HepG2 (cell line): ENCODE measurements at regions not wholly inside any gene's neighbourhood (a gene's known extent, or its start where the extent isn't known, plus 50 kb on each side); places are given as distances from the start of the nearest gene placed in this dataset.
A peak's percentile ranks its signal among the peaks of the same experiment; 100 is the strongest.

Experiments
- CEBPG ChIP-seq: IDR thresholded peaks from 2 replicates; pipeline ENCODE4 v1.6.1; 2016
- GABPA ChIP-seq, 2 experiments: IDR thresholded peaks; 2 replicates each; pipeline ENCODE4 v1.6.1; 2011 to 2016; ENCODE audit warnings: low read depth in 2 of 2, low read length in 1 of 2, missing biosample characterization in 1 of 2, missing genetic modification characterization in 1 of 2
- GFI1 ChIP-seq: sonication (generic); formaldehyde crosslinking; IDR thresholded peaks from 2 replicates; pipeline ENCODE4 v1.5.0; 2020; ENCODE audit warnings: missing genetic modification reagents, mild to moderate bottlenecking, borderline replicate concordance
- HMG20B ChIP-seq: conservative IDR thresholded peaks from 2 replicates; pipeline ENCODE4 v1.6.1; 2016; ENCODE audit warnings: missing genetic modification reagents, missing compliant biosample characterization
- KDM1A ChIP-seq: IDR thresholded peaks from 2 replicates; pipeline ENCODE4 v1.6.1; 2016; ENCODE audit warnings: missing compliant biosample characterization
- KDM5A ChIP-seq: fragments of 200-600 bp; sonication (generic); IDR thresholded peaks from 2 replicates; pipeline ENCODE4 v1.7.0; 2018; ENCODE audit warnings: antibody characterized with exemption, mild to moderate bottlenecking, low read length, borderline replicate concordance
- NCOA5 ChIP-seq: sonication (generic); formaldehyde crosslinking; IDR thresholded peaks from 2 replicates; pipeline ENCODE4 v1.4.0; 2020; ENCODE audit warnings: missing genetic modification reagents
- NFATC3 ChIP-seq: sonication (generic); formaldehyde crosslinking; IDR thresholded peaks from 2 replicates; pipeline ENCODE4 v1.5.1; 2020; ENCODE audit warnings: mild to moderate bottlenecking, missing genetic modification reagents
- RFX5 ChIP-seq: IDR thresholded peaks from 2 replicates; pipeline ENCODE4 v1.6.1; 2011; ENCODE audit warnings: low read depth, low read length, improper control_type of control experiment
- SMC3 ChIP-seq: IDR thresholded peaks from 2 replicates; pipeline ENCODE4 v1.6.1; 2011; ENCODE audit warnings: low read length, improper control_type of control experiment
- SNRNP70 ChIP-seq: fragments of 200-400 bp; formaldehyde crosslinking; IDR thresholded peaks from 2 replicates; pipeline ENCODE4 v1.6.1; 2017; ENCODE audit warnings: mild to moderate bottlenecking, low read depth, low read length, moderate library complexity
- SP140L ChIP-seq: sonication (generic); formaldehyde crosslinking; IDR thresholded peaks from 2 replicates; pipeline ENCODE4 v1.4.0; 2020; ENCODE audit warnings: missing genetic modification reagents, borderline replicate concordance
- ZNF20 ChIP-seq: sonication (generic); formaldehyde crosslinking; IDR thresholded peaks from 2 replicates; pipeline ENCODE4 v1.4.0; 2020; ENCODE audit warnings: mild to moderate bottlenecking, moderate library complexity, missing genetic modification reagents
- ZSCAN12 ChIP-seq: sonication (generic); formaldehyde crosslinking; IDR thresholded peaks from 2 replicates; pipeline ENCODE4 v1.9.0; 2021; ENCODE audit warnings: mild to moderate bottlenecking, missing genetic modification reagents
- TF ChIP-seq, protein P1 (sequence below): IDR thresholded peaks from 2 replicates; pipeline ENCODE4 v1.6.1; 2012; ENCODE audit warnings: low read depth, low read length, improper control_type of control experiment
- TF ChIP-seq, protein P2 (sequence below): sonication (generic); formaldehyde crosslinking; IDR thresholded peaks from 2 replicates; pipeline ENCODE4 v1.4.0; 2020; ENCODE audit warnings: mild to moderate bottlenecking, missing genetic modification reagents, borderline replicate concordance
- TF ChIP-seq, protein P3 (sequence below): sonication (generic); formaldehyde crosslinking; IDR thresholded peaks from 2 replicates; pipeline ENCODE4 v1.5.1; 2020; ENCODE audit warnings: missing genetic modification reagents, mild to moderate bottlenecking, borderline replicate concordance
- TF ChIP-seq, protein P4 (sequence below): sonication (generic); formaldehyde crosslinking; IDR thresholded peaks from 2 replicates; pipeline ENCODE4 v1.4.0; 2020; ENCODE audit warnings: missing genetic modification reagents
- TF ChIP-seq, protein P5 (sequence below): IDR thresholded peaks from 2 replicates; pipeline ENCODE4 v1.6.1; 2016; ENCODE audit warnings: low read depth

DNA sequence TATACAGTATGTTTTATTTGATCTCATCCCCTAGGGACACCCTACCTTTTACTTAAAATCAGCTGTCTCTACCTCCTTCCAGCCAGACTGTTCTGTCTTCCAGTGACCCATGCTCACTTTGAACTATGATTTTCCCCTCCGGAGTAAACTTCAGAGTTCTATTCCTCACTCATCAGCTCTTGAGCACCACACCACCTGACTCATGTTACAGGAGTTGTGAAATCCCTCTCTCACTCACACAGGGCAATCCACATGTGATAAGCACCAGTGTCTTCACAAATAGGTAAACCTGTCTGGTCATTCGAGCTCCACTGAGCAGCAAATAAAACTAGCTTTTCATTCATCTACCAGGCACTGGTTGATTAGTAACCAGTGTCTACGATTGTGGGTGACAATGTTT lies 177.3 kb upstream of the BMP4 start (continued):
- TF ChIP-seq, protein P1, sequence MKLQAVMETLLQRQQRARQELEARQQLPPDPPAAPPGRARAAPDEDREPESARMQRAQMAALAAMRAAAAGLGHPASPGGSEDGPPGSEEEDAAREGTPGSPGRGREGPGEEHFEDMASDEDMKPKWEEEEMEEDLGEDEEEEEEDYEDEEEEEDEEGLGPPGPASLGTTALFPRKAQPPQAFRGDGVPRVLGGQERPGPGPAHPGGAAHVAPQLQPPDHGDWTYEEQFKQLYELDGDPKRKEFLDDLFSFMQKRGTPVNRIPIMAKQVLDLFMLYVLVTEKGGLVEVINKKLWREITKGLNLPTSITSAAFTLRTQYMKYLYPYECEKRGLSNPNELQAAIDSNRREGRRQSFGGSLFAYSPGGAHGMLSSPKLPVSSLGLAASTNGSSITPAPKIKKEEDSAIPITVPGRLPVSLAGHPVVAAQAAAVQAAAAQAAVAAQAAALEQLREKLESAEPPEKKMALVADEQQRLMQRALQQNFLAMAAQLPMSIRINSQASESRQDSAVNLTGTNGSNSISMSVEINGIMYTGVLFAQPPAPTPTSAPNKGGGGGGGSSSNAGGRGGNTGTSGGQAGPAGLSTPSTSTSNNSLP: peak; percentile 78
- TF ChIP-seq KDM1A (CRISPR knock-in tag): peak; percentile 38; the same call in 1 of the 2 replicates
- TF ChIP-seq, protein P2, sequence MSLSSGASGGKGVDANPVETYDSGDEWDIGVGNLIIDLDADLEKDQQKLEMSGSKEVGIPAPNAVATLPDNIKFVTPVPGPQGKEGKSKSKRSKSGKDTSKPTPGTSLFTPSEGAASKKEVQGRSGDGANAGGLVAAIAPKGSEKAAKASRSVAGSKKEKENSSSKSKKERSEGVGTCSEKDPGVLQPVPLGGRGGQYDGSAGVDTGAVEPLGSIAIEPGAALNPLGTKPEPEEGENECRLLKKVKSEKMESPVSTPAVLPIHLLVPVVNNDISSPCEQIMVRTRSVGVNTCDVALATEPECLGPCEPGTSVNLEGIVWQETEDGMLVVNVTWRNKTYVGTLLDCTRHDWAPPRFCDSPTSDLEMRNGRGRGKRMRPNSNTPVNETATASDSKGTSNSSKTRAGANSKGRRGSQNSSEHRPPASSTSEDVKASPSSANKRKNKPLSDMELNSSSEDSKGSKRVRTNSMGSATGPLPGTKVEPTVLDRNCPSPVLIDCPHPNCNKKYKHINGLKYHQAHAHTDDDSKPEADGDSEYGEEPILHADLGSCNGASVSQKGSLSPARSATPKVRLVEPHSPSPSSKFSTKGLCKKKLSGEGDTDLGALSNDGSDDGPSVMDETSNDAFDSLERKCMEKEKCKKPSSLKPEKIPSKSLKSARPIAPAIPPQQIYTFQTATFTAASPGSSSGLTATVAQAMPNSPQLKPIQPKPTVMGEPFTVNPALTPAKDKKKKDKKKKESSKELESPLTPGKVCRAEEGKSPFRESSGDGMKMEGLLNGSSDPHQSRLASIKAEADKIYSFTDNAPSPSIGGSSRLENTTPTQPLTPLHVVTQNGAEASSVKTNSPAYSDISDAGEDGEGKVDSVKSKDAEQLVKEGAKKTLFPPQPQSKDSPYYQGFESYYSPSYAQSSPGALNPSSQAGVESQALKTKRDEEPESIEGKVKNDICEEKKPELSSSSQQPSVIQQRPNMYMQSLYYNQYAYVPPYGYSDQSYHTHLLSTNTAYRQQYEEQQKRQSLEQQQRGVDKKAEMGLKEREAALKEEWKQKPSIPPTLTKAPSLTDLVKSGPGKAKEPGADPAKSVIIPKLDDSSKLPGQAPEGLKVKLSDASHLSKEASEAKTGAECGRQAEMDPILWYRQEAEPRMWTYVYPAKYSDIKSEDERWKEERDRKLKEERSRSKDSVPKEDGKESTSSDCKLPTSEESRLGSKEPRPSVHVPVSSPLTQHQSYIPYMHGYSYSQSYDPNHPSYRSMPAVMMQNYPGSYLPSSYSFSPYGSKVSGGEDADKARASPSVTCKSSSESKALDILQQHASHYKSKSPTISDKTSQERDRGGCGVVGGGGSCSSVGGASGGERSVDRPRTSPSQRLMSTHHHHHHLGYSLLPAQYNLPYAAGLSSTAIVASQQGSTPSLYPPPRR (CRISPR knock-in tag): peak; percentile 85; the same call in 1 of the 2 replicates
- TF ChIP-seq NCOA5: no peak
- TF ChIP-seq NFATC3 (CRISPR knock-in tag): no peak
- TF ChIP-seq KDM5A: no peak
- TF ChIP-seq ZSCAN12 (CRISPR knock-in tag): no peak
- peak; percentile 68 for TF ChIP-seq GFI1 (CRISPR knock-in tag)
- TF ChIP-seq SNRNP70: no peak
- TF ChIP-seq RFX5: no peak
- TF ChIP-seq, protein P3, sequence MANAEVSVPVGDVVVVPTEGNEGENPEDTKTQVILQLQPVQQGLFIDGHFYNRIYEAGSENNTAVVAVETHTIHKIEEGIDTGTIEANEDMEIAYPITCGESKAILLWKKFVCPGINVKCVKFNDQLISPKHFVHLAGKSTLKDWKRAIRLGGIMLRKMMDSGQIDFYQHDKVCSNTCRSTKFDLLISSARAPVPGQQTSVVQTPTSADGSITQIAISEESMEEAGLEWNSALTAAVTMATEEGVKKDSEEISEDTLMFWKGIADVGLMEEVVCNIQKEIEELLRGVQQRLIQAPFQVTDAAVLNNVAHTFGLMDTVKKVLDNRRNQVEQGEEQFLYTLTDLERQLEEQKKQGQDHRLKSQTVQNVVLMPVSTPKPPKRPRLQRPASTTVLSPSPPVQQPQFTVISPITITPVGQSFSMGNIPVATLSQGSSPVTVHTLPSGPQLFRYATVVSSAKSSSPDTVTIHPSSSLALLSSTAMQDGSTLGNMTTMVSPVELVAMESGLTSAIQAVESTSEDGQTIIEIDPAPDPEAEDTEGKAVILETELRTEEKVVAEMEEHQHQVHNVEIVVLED (CRISPR knock-in tag): no peak
- TF ChIP-seq SP140L (CRISPR knock-in tag): no peak
- no peak for TF ChIP-seq GABPA (IDR thresholded peaks at IDR 0.05; ENCODE audit: low read depth, low read length)
- no peak for TF ChIP-seq GABPA (CRISPR knock-in tag; IDR thresholded peaks at IDR 0.05; ENCODE audit: low read depth)
- TF ChIP-seq SMC3: 0 out of 2 replicates have a peak, but pooled peaks have one; percentile 8
- TF ChIP-seq, protein P4, sequence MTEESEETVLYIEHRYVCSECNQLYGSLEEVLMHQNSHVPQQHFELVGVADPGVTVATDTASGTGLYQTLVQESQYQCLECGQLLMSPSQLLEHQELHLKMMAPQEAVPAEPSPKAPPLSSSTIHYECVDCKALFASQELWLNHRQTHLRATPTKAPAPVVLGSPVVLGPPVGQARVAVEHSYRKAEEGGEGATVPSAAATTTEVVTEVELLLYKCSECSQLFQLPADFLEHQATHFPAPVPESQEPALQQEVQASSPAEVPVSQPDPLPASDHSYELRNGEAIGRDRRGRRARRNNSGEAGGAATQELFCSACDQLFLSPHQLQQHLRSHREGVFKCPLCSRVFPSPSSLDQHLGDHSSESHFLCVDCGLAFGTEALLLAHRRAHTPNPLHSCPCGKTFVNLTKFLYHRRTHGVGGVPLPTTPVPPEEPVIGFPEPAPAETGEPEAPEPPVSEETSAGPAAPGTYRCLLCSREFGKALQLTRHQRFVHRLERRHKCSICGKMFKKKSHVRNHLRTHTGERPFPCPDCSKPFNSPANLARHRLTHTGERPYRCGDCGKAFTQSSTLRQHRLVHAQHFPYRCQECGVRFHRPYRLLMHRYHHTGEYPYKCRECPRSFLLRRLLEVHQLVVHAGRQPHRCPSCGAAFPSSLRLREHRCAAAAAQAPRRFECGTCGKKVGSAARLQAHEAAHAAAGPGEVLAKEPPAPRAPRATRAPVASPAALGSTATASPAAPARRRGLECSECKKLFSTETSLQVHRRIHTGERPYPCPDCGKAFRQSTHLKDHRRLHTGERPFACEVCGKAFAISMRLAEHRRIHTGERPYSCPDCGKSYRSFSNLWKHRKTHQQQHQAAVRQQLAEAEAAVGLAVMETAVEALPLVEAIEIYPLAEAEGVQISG (CRISPR knock-in tag): peak; percentile 69
- TF ChIP-seq HMG20B (CRISPR knock-in tag): peak; percentile 93
- TF ChIP-seq, protein P5, sequence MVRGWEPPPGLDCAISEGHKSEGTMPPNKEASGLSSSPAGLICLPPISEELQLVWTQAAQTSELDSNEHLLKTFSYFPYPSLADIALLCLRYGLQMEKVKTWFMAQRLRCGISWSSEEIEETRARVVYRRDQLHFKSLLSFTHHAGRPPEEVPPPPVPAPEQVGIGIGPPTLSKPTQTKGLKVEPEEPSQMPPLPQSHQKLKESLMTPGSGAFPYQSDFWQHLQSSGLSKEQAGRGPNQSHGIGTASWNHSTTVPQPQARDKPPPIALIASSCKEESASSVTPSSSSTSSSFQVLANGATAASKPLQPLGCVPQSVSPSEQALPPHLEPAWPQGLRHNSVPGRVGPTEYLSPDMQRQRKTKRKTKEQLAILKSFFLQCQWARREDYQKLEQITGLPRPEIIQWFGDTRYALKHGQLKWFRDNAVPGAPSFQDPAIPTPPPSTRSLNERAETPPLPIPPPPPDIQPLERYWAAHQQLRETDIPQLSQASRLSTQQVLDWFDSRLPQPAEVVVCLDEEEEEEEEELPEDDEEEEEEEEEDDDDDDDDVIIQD (CRISPR knock-in tag): peak; percentile 99
- no peak for TF ChIP-seq ZNF20 (CRISPR knock-in tag)
- peak; percentile 99 for TF ChIP-seq CEBPG (CRISPR knock-in tag)
